WTC11 (cell line): ENCODE measurements at regions not wholly inside any gene's neighbourhood (a gene's known extent, or its start where the extent isn't known, plus 50 kb on each side); places are given as distances from the start of the nearest gene placed in this dataset.

Source experiments
- ATAC-seq: fragments of 200-7000 bp; cut with Tn5 transposase; 2 replicates; pipeline ENCODE4 v1.10.0; 2021; ENCODE audit warnings: mild to moderate bottlenecking, moderate library complexity
- CTCF ChIA-PET: fragments of 300-600 bp; sonication (Branson Sonifier 250); formaldehyde crosslinking; loops from one replicate; lab custom pipeline; 2021; ENCODE audit warnings: antibody characterized with exemption; lab: Charles Lee
- POLR2A ChIA-PET: fragments of 350-600 bp; sonication (Branson Sonifier 250); formaldehyde crosslinking; loops from one replicate; lab custom pipeline; 2021; ENCODE audit warnings: antibody characterized with exemption; lab: Charles Lee
- DNase-seq: peaks from one replicate; pipeline ENCODE4 v3.0.0; 2021; ENCODE audit warnings: low spot score
- H3K27ac Mint-ChIP-seq: 2 replicates; pipeline ENCODE4 v1.8.0; 2021; ENCODE audit warnings: mixed read lengths
- H3K27me3 Mint-ChIP-seq: 2 replicates; pipeline ENCODE4 v1.8.0; 2021; ENCODE audit warnings: low read depth, mild to moderate bottlenecking, moderate library complexity, mixed read lengths
- H3K36me3 Mint-ChIP-seq: 2 replicates; pipeline ENCODE4 v1.8.0; 2021; ENCODE audit warnings: mixed read lengths
- H3K4me1 Mint-ChIP-seq: 2 replicates; pipeline ENCODE4 v1.8.0; 2022; ENCODE audit warnings: mixed read lengths
- H3K4me3 Mint-ChIP-seq: 2 replicates; pipeline ENCODE4 v1.8.0; 2021; ENCODE audit warnings: mild to moderate bottlenecking, moderate library complexity, mixed read lengths
- H3K9me3 Mint-ChIP-seq: 2 replicates; pipeline ENCODE4 v1.8.0; 2021; ENCODE audit warnings: mixed read lengths
- AFF4 ChIP-seq: sonication (generic); formaldehyde crosslinking; IDR thresholded peaks from 2 replicates; pipeline ENCODE4 v1.8.1; 2023; ENCODE audit warnings: mild to moderate bottlenecking, missing genetic modification reagents, borderline replicate concordance
- ATF1 ChIP-seq: sonication (generic); formaldehyde crosslinking; IDR thresholded peaks from 2 replicates; pipeline ENCODE4 v1.8.1; 2023; ENCODE audit warnings: mild to moderate bottlenecking, moderate library complexity, missing genetic modification reagents
- CREB1 ChIP-seq: sonication (generic); formaldehyde crosslinking; IDR thresholded peaks from 2 replicates; pipeline ENCODE4 v1.8.0; 2023; ENCODE audit warnings: mild to moderate bottlenecking, missing genetic modification reagents
- EMX1 ChIP-seq: fragments of 250-450 bp; sonication (Bioruptor Pico); IDR thresholded peaks from 2 replicates; pipeline ENCODE4 v1.8.0; 2021; ENCODE audit warnings: mild to moderate bottlenecking
- HMGXB4 ChIP-seq: sonication (generic); formaldehyde crosslinking; IDR thresholded peaks from 2 replicates; pipeline ENCODE4 v1.8.1; 2023; ENCODE audit warnings: mild to moderate bottlenecking, moderate library complexity, missing genetic modification reagents
- MAX ChIP-seq: sonication (generic); formaldehyde crosslinking; IDR thresholded peaks from 2 replicates; pipeline ENCODE4 v1.8.0; 2022; ENCODE audit warnings: mild to moderate bottlenecking, missing genetic modification reagents
- NR1H2 ChIP-seq: sonication (generic); formaldehyde crosslinking; IDR thresholded peaks from 2 replicates; pipeline ENCODE4 v1.9.0; 2021; ENCODE audit warnings: mild to moderate bottlenecking, moderate library complexity, missing genetic modification reagents
- SP1 ChIP-seq: sonication (generic); formaldehyde crosslinking; conservative IDR thresholded peaks from 2 replicates; pipeline ENCODE4 v1.8.1; 2022; ENCODE audit warnings: missing genetic modification reagents
- ZNF121 ChIP-seq: sonication (generic); formaldehyde crosslinking; IDR thresholded peaks from 2 replicates; pipeline ENCODE4 v1.8.0; 2023; ENCODE audit warnings: missing genetic modification reagents
- ZNF232 ChIP-seq: sonication (generic); formaldehyde crosslinking; IDR thresholded peaks from 2 replicates; pipeline ENCODE4 v1.8.0; 2022; ENCODE audit warnings: mild to moderate bottlenecking, missing genetic modification reagents
- ZNF317 ChIP-seq: sonication (generic); formaldehyde crosslinking; IDR thresholded peaks from 2 replicates; pipeline ENCODE4 v1.8.1; 2023; ENCODE audit warnings: low read depth, mild to moderate bottlenecking, moderate library complexity, missing genetic modification reagents, borderline replicate concordance
- ZNF671 ChIP-seq: fragments of 250-450 bp; sonication (Bioruptor Pico); IDR thresholded peaks from 2 replicates; pipeline ENCODE4 v1.8.0; 2021; ENCODE audit warnings: mild to moderate bottlenecking
- ZSCAN18 ChIP-seq: fragments of 250-450 bp; sonication (Bioruptor Pico); IDR thresholded peaks from 2 replicates; pipeline ENCODE4 v2.1.2; 2022; ENCODE audit warnings: mild to moderate bottlenecking, moderate library complexity
- TF ChIP-seq, protein P1 (sequence below): sonication (generic); formaldehyde crosslinking; conservative IDR thresholded peaks from 2 replicates; pipeline ENCODE4 v1.8.1; 2023; ENCODE audit warnings: mild to moderate bottlenecking, low read depth, missing genetic modification reagents, moderate library complexity
- TF ChIP-seq, protein P2 (sequence below): sonication (generic); formaldehyde crosslinking; IDR thresholded peaks from 2 replicates; pipeline ENCODE4 v1.8.0; 2022; ENCODE audit warnings: mild to moderate bottlenecking, missing genetic modification reagents
- TF ChIP-seq, protein P3 (sequence below): sonication (generic); formaldehyde crosslinking; conservative IDR thresholded peaks from 2 replicates; pipeline ENCODE4 v1.8.1; 2022; ENCODE audit warnings: mild to moderate bottlenecking, missing genetic modification reagents
- TF ChIP-seq, protein P4 (sequence below): sonication (generic); formaldehyde crosslinking; IDR thresholded peaks from 2 replicates; pipeline ENCODE4 v1.8.1; 2022; ENCODE audit warnings: missing genetic modification reagents, borderline replicate concordance
- TF ChIP-seq, protein P5 (sequence below): sonication (generic); formaldehyde crosslinking; IDR thresholded peaks from 2 replicates; pipeline ENCODE4 v1.8.1; 2023; ENCODE audit warnings: mild to moderate bottlenecking, missing genetic modification reagents

DNA sequence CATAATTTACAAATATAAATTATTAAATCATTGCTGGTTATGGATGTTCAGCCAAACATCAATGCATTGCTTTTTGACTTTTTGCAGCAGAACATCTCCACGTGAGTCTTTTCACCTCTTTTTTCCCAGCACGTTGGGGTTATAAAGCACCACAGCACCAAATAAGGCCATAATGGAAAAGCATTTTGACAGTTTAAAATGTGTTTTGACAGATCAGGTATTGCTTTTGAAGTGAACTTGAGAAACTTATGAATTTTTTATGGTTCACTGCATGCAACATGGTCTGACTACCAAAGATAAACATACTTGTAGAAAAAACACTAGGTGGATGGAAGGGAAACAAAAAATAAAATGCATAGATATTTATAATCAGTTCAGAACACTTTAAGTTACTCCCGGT is 622.4 kb downstream of the HTR1B start:
- ChIA-PET CTCF (no interaction called here), POLR2A (no interaction called here)
- Mint-ChIP-seq H3K36me3 (peaks cover 7% of the 10 kb centered on the region; the same call in 1 of the 2 replicates), H3K9me3 (peaks cover 9% of the 10 kb centered on the region), H3K4me3 (no peak overlapping the region), H3K27me3 (no peaks in the 10 kb centered on the region), H3K4me1 (peaks cover 25% of the 10 kb centered on the region), H3K27ac (no peak overlapping the region)
- ATAC-seq (no peak), DNase-seq (no peak)
- TF ChIP-seq ZNF121 (CRISPR knock-in tag) (no peak), ZSCAN18 (CRISPR knock-in tag) (no peak), AFF4 (CRISPR knock-in tag) (no peak), ATF1 (CRISPR knock-in tag) (no peak), EMX1 (CRISPR knock-in tag) (no peak), ZNF671 (CRISPR knock-in tag) (no peak), MAX (CRISPR knock-in tag) (no peak), ZNF232 (CRISPR knock-in tag) (no peak), CREB1 (CRISPR knock-in tag) (no peak), HMGXB4 (no peak), SP1 (CRISPR knock-in tag) (no peak), NR1H2 (no peak), ZNF317 (CRISPR knock-in tag) (no peak)
- TF ChIP-seq, protein P1, sequence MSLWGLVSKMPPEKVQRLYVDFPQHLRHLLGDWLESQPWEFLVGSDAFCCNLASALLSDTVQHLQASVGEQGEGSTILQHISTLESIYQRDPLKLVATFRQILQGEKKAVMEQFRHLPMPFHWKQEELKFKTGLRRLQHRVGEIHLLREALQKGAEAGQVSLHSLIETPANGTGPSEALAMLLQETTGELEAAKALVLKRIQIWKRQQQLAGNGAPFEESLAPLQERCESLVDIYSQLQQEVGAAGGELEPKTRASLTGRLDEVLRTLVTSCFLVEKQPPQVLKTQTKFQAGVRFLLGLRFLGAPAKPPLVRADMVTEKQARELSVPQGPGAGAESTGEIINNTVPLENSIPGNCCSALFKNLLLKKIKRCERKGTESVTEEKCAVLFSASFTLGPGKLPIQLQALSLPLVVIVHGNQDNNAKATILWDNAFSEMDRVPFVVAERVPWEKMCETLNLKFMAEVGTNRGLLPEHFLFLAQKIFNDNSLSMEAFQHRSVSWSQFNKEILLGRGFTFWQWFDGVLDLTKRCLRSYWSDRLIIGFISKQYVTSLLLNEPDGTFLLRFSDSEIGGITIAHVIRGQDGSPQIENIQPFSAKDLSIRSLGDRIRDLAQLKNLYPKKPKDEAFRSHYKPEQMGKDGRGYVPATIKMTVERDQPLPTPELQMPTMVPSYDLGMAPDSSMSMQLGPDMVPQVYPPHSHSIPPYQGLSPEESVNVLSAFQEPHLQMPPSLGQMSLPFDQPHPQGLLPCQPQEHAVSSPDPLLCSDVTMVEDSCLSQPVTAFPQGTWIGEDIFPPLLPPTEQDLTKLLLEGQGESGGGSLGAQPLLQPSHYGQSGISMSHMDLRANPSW, result no peak
- TF ChIP-seq, protein P2, sequence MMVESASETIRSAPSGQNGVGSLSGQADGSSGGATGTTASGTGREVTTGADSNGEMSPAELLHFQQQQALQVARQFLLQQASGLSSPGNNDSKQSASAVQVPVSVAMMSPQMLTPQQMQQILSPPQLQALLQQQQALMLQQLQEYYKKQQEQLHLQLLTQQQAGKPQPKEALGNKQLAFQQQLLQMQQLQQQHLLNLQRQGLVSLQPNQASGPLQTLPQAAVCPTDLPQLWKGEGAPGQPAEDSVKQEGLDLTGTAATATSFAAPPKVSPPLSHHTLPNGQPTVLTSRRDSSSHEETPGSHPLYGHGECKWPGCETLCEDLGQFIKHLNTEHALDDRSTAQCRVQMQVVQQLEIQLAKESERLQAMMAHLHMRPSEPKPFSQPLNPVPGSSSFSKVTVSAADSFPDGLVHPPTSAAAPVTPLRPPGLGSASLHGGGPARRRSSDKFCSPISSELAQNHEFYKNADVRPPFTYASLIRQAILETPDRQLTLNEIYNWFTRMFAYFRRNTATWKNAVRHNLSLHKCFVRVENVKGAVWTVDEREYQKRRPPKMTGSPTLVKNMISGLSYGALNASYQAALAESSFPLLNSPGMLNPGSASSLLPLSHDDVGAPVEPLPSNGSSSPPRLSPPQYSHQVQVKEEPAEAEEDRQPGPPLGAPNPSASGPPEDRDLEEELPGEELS (CRISPR knock-in tag), result no peak
- TF ChIP-seq, protein P3, sequence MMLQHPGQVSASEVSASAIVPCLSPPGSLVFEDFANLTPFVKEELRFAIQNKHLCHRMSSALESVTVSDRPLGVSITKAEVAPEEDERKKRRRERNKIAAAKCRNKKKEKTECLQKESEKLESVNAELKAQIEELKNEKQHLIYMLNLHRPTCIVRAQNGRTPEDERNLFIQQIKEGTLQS (CRISPR knock-in tag), result no peak
- TF ChIP-seq, protein P4, sequence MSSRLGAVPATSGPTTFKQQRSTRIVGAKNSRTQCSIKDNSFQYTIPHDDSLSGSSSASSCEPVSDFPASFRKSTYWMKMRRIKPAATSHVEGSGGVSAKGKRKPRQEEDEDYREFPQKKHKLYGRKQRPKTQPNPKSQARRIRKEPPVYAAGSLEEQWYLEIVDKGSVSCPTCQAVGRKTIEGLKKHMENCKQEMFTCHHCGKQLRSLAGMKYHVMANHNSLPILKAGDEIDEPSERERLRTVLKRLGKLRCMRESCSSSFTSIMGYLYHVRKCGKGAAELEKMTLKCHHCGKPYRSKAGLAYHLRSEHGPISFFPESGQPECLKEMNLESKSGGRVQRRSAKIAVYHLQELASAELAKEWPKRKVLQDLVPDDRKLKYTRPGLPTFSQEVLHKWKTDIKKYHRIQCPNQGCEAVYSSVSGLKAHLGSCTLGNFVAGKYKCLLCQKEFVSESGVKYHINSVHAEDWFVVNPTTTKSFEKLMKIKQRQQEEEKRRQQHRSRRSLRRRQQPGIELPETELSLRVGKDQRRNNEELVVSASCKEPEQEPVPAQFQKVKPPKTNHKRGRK, result no peak
- TF ChIP-seq, protein P5, sequence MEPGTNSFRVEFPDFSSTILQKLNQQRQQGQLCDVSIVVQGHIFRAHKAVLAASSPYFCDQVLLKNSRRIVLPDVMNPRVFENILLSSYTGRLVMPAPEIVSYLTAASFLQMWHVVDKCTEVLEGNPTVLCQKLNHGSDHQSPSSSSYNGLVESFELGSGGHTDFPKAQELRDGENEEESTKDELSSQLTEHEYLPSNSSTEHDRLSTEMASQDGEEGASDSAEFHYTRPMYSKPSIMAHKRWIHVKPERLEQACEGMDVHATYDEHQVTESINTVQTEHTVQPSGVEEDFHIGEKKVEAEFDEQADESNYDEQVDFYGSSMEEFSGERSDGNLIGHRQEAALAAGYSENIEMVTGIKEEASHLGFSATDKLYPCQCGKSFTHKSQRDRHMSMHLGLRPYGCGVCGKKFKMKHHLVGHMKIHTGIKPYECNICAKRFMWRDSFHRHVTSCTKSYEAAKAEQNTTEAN (CRISPR knock-in tag), result no peak
